ENCODE measurements at regions not wholly inside any gene's neighbourhood (a gene's known extent, or its start where the extent isn't known, plus 50 kb on each side); places are given as distances from the start of the nearest gene placed in this dataset.
A peak's percentile ranks its signal among the peaks of the same experiment; 100 is the strongest.

- Histone ChIP-seq H3K36me3 (no peaks in the 10 kb centered on the region), H3K27me3 (no peaks in the 10 kb centered on the region), H3K4me3 (no peak overlapping the region), H3K9me3 (no peaks in the 10 kb centered on the region), H3K4me1 (peaks cover 28% of the 10 kb centered on the region), H3K27ac (peak overlapping the region; percentile 74)
- no peak for DNase-seq (ENCODE audit: extremely low spot score in 2 of 2)
- intact Hi-C loops (cut with DNase I): no loop called here
- TF ChIP-seq POLR2A (IDR thresholded peaks at IDR 0.05) (no peak), CTCF (IDR thresholded peaks at IDR 0.05) (no peak), POLR2AphosphoS5 (IDR thresholded peaks at IDR 0.05; ENCODE audit: insufficient read depth in 1 of 2, low read depth in 1 of 2) (no peak)
Observed at GRCh38 chr15:62740141-62741004, 302.2 kb upstream of the TPM1 start.

- no peak for TF ChIP-seq POLR2AphosphoS5 (IDR thresholded peaks at IDR 0.05; ENCODE audit: insufficient read depth in 1 of 2, low read depth in 1 of 2)
- TF ChIP-seq CTCF (IDR thresholded peaks at IDR 0.05): no peak
- no peak for TF ChIP-seq POLR2A (IDR thresholded peaks at IDR 0.05)
- H3K36me3 ChIP-seq: no peaks in the 10 kb centered on the region
- H3K27ac ChIP-seq: peak overlapping the region; percentile 74
- H3K27me3 ChIP-seq: no peaks in the 10 kb centered on the region
- intact Hi-C loops (cut with DNase I): no loop called here
- peaks cover 28% of the 10 kb centered on the region for H3K4me1 ChIP-seq
- no peak for DNase-seq (ENCODE audit: extremely low spot score in 2 of 2)
- no peaks in the 10 kb centered on the region for H3K9me3 ChIP-seq
- H3K4me3 ChIP-seq: no peak overlapping the region
Observed at GRCh38 chr15:62741106-62741505, 301.4 kb upstream of the TPM1 start.

GRCh38 chr15:62742409-62743171 lies 300.0 kb upstream of the TPM1 start:
- Histone ChIP-seq H3K36me3 (no peaks in the 10 kb centered on the region), H3K9me3 (no peaks in the 10 kb centered on the region), H3K4me3 (no peak overlapping the region), H3K27ac (peak overlapping the region; percentile 74), H3K4me1 (peaks cover 28% of the 10 kb centered on the region), H3K27me3 (no peaks in the 10 kb centered on the region)
- TF ChIP-seq POLR2A (IDR thresholded peaks at IDR 0.05) (no peak), CTCF (IDR thresholded peaks at IDR 0.05) (peak in 2 of 3 experiments; percentile 77 to 80), POLR2AphosphoS5 (IDR thresholded peaks at IDR 0.05; ENCODE audit: insufficient read depth in 1 of 2, low read depth in 1 of 2) (peak; percentile 49 to 93)
- intact Hi-C loops (cut with DNase I): no loop called here
- DNase-seq (ENCODE audit: extremely low spot score in 2 of 2): peak in 1 of 2 donors; percentile 98

GRCh38 chr15:62745621-62746225 lies 296.8 kb upstream of the TPM1 start:
- Histone ChIP-seq H3K27me3 (no peaks in the 10 kb centered on the region), H3K4me3 (no peak overlapping the region), H3K4me1 (peaks cover 18% of the 10 kb centered on the region), H3K27ac (no peak overlapping the region), H3K9me3 (no peaks in the 10 kb centered on the region), H3K36me3 (no peaks in the 10 kb centered on the region)
- no peak for DNase-seq (ENCODE audit: extremely low spot score in 2 of 2)
- TF ChIP-seq POLR2AphosphoS5 (IDR thresholded peaks at IDR 0.05; ENCODE audit: insufficient read depth in 1 of 2, low read depth in 1 of 2) (no peak), CTCF (IDR thresholded peaks at IDR 0.05) (no peak), POLR2A (IDR thresholded peaks at IDR 0.05) (no peak)
- intact Hi-C loops (cut with DNase I): no loop called here
